AG04450 (cell line): ENCODE measurements at regions not wholly inside any gene's neighbourhood (a gene's known extent, or its start where the extent isn't known, plus 50 kb on each side); places are given as distances from the start of the nearest gene placed in this dataset.

ENCODE experiments used
- CTCF ChIA-PET: fragments of 300-600, 350-600 bp; formaldehyde crosslinking; extraction: SDS; loops from one replicate; lab custom pipeline; 2022; ENCODE audit warnings: antibody characterized with exemption, inconsistent platforms; lab: Charles Lee
- POLR2A ChIA-PET: fragments of 350-600 bp; formaldehyde crosslinking; extraction: SDS; loops from one replicate; lab custom pipeline; 2021; ENCODE audit warnings: antibody characterized with exemption, inconsistent platforms; lab: Yijun Ruan, JAX
- DNase-seq: peaks from one replicate; pipeline ENCODE4 v3.0.0-alpha.2; 2011; ENCODE audit warnings: low read depth, low spot score
- H3K27ac ChIP-seq: one replicate; pipeline ENCODE4 v1.5.1; 2012; ENCODE audit warnings: low read depth, low read length, control low read depth
- H3K27me3 ChIP-seq: one replicate; pipeline ENCODE4 v1.6.0; 2012; ENCODE audit warnings: low read length; ENCODE audit not compliant: control insufficient read depth, insufficient read depth
- H3K4me3 ChIP-seq: 2 replicates; pipeline ENCODE4 v1.5.1; 2011; ENCODE audit warnings: mild to moderate bottlenecking, low read depth, low read length, control low read depth
- H3K9me3 ChIP-seq: 2 replicates; pipeline ENCODE4 v1.5.1; 2012; ENCODE audit warnings: low read length; ENCODE audit not compliant: control insufficient read depth, insufficient read depth
- TF ChIP-seq, protein P1 (sequence below): IDR thresholded peaks from 2 replicates; pipeline ENCODE4 v1.5.1; 2011; ENCODE audit warnings: low read depth, low read length, control low read depth, inconsistent platforms

DNA sequence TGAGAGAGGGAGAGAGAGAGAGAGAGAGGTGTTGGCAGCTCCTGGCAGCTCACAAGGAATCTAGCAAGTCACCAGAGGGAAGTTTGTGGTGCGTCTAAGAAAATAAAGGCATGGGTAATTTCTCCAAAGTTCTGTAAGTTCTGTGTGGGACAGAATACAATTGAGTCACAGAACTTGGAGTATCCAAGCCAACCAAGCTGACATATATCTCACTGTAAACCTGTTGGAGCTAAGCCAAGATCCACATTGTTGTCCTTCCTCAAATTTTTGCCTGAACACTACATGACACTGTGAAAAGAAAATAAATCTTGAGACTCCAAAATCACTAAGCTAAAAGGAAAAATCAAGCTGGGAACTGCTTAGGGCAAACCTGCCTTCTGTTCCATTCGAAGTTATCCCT is 436.7 kb downstream of the MEI4 start:
- TF ChIP-seq, protein P1, sequence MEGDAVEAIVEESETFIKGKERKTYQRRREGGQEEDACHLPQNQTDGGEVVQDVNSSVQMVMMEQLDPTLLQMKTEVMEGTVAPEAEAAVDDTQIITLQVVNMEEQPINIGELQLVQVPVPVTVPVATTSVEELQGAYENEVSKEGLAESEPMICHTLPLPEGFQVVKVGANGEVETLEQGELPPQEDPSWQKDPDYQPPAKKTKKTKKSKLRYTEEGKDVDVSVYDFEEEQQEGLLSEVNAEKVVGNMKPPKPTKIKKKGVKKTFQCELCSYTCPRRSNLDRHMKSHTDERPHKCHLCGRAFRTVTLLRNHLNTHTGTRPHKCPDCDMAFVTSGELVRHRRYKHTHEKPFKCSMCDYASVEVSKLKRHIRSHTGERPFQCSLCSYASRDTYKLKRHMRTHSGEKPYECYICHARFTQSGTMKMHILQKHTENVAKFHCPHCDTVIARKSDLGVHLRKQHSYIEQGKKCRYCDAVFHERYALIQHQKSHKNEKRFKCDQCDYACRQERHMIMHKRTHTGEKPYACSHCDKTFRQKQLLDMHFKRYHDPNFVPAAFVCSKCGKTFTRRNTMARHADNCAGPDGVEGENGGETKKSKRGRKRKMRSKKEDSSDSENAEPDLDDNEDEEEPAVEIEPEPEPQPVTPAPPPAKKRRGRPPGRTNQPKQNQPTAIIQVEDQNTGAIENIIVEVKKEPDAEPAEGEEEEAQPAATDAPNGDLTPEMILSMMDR: no peak
- no peak overlapping the region for H3K27ac ChIP-seq
- ChIA-PET POLR2A (no interaction called here), CTCF (no interaction called here)
- no peak for DNase-seq
- no peak overlapping the region for H3K4me3 ChIP-seq
- no peaks in the 10 kb centered on the region for H3K27me3 ChIP-seq
- H3K9me3 ChIP-seq: peaks cover 7% of the 10 kb centered on the region; the same call in 1 of the 2 replicates

DNA sequence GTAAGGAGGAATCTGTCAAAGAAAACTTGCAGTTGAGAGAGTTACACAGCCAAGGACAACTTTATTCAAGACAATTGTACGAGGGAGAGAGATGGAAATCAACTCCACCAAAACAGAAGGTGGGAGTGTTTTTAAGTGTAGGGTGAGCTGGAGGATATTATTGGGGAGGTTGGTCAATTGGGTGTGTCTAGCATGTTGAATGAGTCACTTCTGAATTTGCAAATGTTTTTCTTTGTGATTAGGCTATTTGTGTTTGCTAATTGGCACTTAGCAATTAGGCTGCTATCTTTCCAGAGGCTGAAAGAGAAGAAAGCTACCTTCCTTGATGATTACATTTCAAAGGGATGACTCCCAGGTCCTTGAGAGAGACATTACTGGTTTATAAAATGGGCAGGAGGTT is 441.1 kb downstream of the MEI4 start:
- ChIA-PET CTCF (interaction anchor here (0.7 kb wide), 1 partner anchor 17 kb away, joined by 3 read pairs; no protein-coding TSS in a partner anchor), POLR2A (no interaction called here)
- Histone ChIP-seq H3K9me3 (no peaks in the 10 kb centered on the region), H3K27me3 (no peaks in the 10 kb centered on the region), H3K4me3 (no peak overlapping the region), H3K27ac (no peak overlapping the region)
- no peak for DNase-seq
- TF ChIP-seq, protein P1: no peak

DNA sequence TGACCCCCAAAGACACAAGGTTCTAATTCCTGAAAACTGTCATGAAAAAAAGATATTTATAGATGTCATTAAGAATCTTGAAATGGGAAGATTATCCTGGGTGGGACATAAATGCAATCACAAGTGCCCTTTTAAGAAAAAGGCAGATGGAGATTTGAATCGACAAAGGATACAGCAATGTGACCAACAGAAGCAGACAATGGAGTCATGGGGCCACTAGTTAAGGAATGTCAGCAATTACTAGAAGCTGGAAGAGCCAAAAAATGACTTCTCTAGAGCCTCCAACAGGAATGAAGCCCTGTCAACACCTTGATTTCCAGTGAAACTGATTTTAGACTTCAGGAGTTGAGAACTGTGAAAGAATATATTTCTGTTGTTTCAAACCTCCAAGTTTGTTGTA is 448.5 kb downstream of the MEI4 start:
- ChIA-PET POLR2A (no interaction called here), CTCF (no interaction called here)
- Histone ChIP-seq H3K27me3 (no peaks in the 10 kb centered on the region), H3K4me3 (no peak overlapping the region), H3K9me3 (peaks cover 2% of the 10 kb centered on the region; the same call in 1 of the 2 replicates), H3K27ac (no peak overlapping the region)
- TF ChIP-seq, protein P1: no peak
- no peak for DNase-seq

DNA sequence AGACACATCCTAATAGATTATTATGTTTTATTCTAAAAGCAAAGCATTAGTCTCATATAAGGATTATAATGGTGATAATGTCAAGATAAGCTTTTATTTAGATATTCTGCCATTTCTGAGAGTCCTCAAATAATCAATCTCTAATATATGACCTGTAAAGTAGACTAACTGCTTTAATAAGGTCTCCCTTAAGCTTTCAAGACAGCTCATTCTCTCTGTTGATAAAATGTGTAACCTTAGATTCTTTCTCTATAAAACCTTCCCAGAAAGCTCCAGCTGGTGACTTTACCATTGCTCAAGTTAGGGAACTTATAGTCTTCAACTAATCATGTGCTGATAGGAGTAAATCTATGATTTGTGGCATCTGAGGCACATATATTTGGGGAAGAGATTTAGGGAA is 457.8 kb downstream of the MEI4 start:
- H3K4me3 ChIP-seq: no peak overlapping the region
- POLR2A ChIA-PET: no interaction called here
- no peak overlapping the region for H3K27ac ChIP-seq
- no peaks in the 10 kb centered on the region for H3K27me3 ChIP-seq
- H3K9me3 ChIP-seq: no peaks in the 10 kb centered on the region; the same call in 1 of the 2 replicates
- TF ChIP-seq, protein P1: no peak
- no peak for DNase-seq
- CTCF ChIA-PET: no interaction called here

DNA sequence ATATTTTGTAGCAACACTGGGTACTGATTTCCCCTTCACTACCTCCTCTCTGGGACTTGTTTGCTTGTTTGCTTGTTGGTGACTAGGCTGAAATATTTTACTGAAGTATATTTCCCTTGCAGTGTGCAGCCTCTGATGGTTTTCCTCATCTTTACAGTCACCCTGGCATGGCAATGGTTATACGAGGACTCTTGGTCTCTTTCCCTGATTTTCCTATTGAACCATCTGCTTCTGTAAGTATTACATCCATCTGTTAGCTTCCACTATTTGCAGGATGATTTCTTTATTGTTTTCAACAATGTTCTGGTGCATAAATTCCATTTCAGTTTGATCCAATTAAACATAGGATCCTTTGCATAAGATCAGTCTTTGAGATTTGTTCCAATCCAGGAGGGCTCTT is 465.1 kb downstream of the MEI4 start:
- Histone ChIP-seq H3K27me3 (no peaks in the 10 kb centered on the region), H3K9me3 (no peaks in the 10 kb centered on the region), H3K4me3 (no peak overlapping the region), H3K27ac (no peak overlapping the region)
- ChIA-PET POLR2A (no interaction called here), CTCF (no interaction called here)
- TF ChIP-seq, protein P1: no peak
- no peak for DNase-seq
